Hematopoietic multipotent progenitor cell (in vitro differentiated cells): ENCODE measurements at regions not wholly inside any gene's neighbourhood (a gene's known extent, or its start where the extent isn't known, plus 50 kb on each side); places are given as distances from the start of the nearest gene placed in this dataset.
A peak's percentile ranks its signal among the peaks of the same experiment; 100 is the strongest.

Experiments
- DNase-seq, 3 donors: peaks; one replicate each; pipeline ENCODE4 v3.0.0-alpha.2; 2011 to 2015; ENCODE audit warnings: low read depth in 2 of 3, low spot score in 2 of 3

DNA sequence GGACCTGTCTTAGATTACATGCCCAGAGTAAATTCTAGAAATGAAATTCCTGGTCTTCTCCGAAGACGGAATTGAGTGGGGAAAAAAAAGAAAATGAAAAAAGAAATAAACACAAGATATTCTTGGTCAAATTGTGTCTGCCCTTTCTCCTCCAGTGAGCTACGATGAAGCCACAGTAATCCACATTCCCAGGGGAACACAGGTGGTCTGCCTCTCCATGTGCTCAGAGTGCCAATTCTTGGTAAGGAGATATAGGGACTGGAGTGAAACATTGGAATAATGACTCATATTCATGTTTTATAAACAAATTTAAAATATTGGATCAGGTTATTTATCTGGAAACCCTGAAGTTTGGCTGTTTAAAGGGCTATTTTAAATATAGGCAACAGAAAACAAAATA, 54.2 kb upstream of the MGST2 start:
- no peak for DNase-seq

GRCh38 chr4:139609647-139610046, 53.6 kb upstream of the SETD7 start:
- DNase-seq = no peak

DNA sequence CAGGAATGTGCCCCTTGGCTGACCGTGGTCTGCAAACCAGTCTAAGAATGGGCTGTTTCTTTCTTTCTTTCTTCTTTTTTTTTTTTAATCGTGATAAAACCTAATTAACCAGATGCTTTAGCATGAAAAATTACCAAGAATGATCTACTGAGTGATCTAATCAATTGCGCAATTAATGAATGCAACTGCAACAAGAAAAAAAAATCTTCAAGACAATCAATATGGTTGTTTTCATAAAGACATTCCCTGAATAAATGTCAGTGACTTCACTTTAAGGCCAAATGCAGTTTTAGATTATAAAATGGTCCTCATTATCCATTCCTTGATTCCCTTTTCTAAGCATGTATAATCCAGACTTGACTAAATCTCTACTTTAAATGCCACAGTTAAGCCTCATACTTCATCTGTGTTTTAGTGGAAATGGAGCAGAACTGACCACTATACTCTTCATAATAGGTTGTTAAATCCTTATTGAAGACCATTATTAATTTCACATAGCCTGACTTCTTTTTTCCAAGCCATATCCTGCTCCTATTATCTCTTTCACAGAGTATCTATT, 51.6 kb upstream of the SETD7 start:
- no peak for DNase-seq

DNA sequence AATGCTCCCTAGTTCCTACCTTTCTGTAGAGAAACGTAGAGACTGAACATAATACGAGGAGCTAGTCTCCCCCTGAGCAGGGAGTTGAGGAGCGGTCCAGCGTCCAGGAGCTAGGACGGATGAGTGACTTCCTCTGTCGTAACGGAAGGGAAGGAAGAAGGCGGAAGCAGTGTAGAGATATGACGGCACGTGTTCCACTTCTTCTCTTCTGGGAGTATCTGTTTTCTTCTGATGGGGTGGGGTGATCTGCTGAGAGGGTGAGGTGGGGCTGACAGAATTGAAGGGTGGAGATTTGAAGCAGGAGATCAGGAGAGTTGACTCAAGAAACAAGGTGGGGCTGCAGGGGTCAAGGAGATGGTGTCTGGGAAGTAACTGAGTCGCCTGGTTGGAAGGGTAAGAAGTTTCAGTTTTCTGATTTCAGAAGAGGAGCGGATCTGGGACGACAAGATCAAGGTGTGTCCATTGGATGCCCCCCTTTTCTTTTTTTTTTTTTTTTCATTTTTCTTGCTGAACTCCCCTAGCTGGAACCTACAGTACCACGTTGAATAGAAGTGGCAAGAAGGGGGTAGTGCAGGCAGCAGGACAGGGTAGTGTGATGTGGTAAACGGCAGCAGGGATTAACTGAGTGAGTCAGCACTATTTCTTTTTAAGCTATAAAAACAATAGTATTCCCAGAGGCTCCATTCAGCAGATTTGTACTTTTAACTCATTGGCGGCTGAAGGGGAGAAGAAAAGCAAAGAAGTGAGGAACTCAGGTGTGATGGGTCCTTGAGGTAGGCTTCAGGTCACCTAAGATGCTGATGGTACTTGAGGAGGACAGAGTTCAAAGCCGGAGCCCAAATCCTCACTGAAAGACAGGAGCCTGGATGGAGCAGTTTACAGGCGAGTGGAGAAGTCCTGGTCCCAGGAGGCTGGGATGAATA, 50.8 kb upstream of the SETD7 start:
- DNase-seq = peak in 1 of 3 donors; percentile 51

- DNase-seq = no peak
These were observed 50.1 kb upstream of the SETD7 start for GRCh38 chr4:139606103-139606502.
